ENCODE measurements at regions not wholly inside any gene's neighbourhood (a gene's known extent, or its start where the extent isn't known, plus 50 kb on each side); places are given as distances from the start of the nearest gene placed in this dataset.
"Not testable (repeated sequence)": the region's sequence is repeated elsewhere in the genome, so short reads cannot be mapped to it uniquely, and the experiment has no call there.

DNA sequence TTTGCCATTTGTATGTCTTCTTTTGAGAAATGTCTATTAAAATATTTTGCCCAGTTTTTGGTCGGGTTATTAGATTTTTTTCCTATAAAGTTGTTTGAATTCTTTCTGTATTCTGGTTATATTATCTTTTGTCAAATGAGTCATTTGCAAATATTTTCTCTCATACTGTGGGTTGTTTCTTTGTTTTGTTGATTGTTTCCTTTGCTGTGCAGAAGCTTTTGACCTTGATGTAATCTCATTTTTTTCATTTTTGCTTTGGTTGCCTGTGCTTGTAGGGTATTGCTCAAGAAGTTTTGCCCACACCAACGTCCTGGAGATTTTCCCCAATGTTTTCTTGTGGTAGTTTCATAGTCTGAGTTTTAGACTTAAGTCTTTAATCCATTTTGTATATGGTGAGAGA is 245.7 kb downstream of the ADCYAP1 start:
- H3K4me1 ChIP-seq (ENCODE audit: low read length): no peaks in the 10 kb centered on the region
- DNase-seq: no peak
- H3K9ac ChIP-seq (ENCODE audit: low read length): no peak overlapping the region
- no peaks in the 10 kb centered on the region for H4K20me1 ChIP-seq (ENCODE audit: insufficient read depth, low read length)
- H3K4me2 ChIP-seq (ENCODE audit: low read depth, low read length): no peak overlapping the region
- no peak overlapping the region for H2AFZ ChIP-seq (ENCODE audit: low read length)
- H3K9me2 ChIP-seq (replicated peaks; ENCODE audit: insufficient read depth, low read length): no peaks in the 10 kb centered on the region
- H3K4me3 ChIP-seq (ENCODE audit: low read length): no peak overlapping the region
- H3K27ac ChIP-seq (ENCODE audit: low read length): no peak overlapping the region
- H3K27me3 ChIP-seq (replicated peaks; ENCODE audit: insufficient read depth, low read length): no peaks in the 10 kb centered on the region
- H3K79me2 ChIP-seq (ENCODE audit: low read length): no peaks in the 10 kb centered on the region
- H3K36me3 ChIP-seq (replicated peaks; ENCODE audit: insufficient read depth, low read length): no peaks in the 10 kb centered on the region
- H3K9me3 ChIP-seq (replicated peaks; ENCODE audit: insufficient read depth, low read length): no peaks in the 10 kb centered on the region
- H3F3A ChIP-seq (ENCODE audit: insufficient read depth, low read length): no peaks in the 10 kb centered on the region
- TF ChIP-seq EZH2phosphoT487 (IDR thresholded peaks at IDR 0.05; ENCODE audit: low read length) (no peak), EZH2 (optimal IDR thresholded peaks at IDR 0.05; ENCODE audit: low read depth, low read length) (no peak)
- TF ChIP-seq, protein P1, sequence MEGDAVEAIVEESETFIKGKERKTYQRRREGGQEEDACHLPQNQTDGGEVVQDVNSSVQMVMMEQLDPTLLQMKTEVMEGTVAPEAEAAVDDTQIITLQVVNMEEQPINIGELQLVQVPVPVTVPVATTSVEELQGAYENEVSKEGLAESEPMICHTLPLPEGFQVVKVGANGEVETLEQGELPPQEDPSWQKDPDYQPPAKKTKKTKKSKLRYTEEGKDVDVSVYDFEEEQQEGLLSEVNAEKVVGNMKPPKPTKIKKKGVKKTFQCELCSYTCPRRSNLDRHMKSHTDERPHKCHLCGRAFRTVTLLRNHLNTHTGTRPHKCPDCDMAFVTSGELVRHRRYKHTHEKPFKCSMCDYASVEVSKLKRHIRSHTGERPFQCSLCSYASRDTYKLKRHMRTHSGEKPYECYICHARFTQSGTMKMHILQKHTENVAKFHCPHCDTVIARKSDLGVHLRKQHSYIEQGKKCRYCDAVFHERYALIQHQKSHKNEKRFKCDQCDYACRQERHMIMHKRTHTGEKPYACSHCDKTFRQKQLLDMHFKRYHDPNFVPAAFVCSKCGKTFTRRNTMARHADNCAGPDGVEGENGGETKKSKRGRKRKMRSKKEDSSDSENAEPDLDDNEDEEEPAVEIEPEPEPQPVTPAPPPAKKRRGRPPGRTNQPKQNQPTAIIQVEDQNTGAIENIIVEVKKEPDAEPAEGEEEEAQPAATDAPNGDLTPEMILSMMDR (IDR thresholded peaks at IDR 0.05; ENCODE audit: low read length): no peak

DNA sequence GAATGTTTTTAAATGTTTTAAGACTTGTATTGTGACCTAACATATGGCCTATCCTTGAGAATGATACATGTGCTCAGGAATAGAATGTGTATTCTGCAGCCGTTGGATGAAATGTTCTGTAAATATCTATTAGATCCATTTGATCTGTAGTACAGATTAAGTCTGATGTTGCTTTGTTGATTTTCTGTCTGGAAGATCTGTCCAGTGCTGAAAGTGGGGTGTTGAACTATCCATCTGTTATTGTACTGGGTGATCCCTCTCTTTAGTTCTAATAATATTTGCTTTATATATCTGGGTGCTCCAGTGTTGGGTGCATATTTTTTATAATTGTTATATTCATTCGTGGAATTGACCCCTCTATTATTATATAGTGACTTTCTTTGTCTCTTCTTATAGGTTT is 248.3 kb downstream of the ADCYAP1 start:
- not testable (repeated sequence) for H3K9me2 ChIP-seq (replicated peaks; ENCODE audit: insufficient read depth, low read length); H3K27ac ChIP-seq (ENCODE audit: low read length); H3K79me2 ChIP-seq (ENCODE audit: low read length); H3F3A ChIP-seq (ENCODE audit: insufficient read depth, low read length); H3K27me3 ChIP-seq (replicated peaks; ENCODE audit: insufficient read depth, low read length); H3K9me3 ChIP-seq (replicated peaks; ENCODE audit: insufficient read depth, low read length); H3K4me2 ChIP-seq (ENCODE audit: low read depth, low read length); H3K4me3 ChIP-seq (ENCODE audit: low read length); DNase-seq; H2AFZ ChIP-seq (ENCODE audit: low read length); H3K36me3 ChIP-seq (replicated peaks; ENCODE audit: insufficient read depth, low read length); H4K20me1 ChIP-seq (ENCODE audit: insufficient read depth, low read length); H3K4me1 ChIP-seq (ENCODE audit: low read length); H3K9ac ChIP-seq (ENCODE audit: low read length)

DNA sequence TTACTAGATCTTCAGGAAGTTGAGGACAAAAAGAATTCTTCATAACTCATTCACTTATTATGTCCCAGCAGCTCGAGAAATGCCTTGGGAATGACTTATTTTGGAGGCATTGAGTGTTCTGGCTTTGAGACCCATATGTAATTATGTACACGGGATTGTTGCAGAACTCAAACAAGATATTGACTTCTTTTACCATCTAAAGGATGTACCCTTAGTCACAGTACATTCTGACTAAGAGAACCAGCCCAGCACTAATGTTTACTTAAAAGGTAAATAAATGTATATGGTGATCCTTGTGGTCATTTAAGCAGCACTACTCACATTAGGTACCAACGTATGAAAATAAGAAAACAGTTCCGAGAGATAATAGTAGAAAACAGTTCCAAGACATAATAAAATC is 268.9 kb downstream of the ADCYAP1 start:
- Histone ChIP-seq H3F3A (ENCODE audit: insufficient read depth, low read length) (no peaks in the 10 kb centered on the region), H3K79me2 (ENCODE audit: low read length) (no peaks in the 10 kb centered on the region), H3K4me1 (ENCODE audit: low read length) (no peaks in the 10 kb centered on the region), H3K4me2 (ENCODE audit: low read depth, low read length) (no peak overlapping the region), H3K9me3 (replicated peaks; ENCODE audit: insufficient read depth, low read length) (no peaks in the 10 kb centered on the region), H3K27ac (ENCODE audit: low read length) (no peak overlapping the region), H3K27me3 (replicated peaks; ENCODE audit: insufficient read depth, low read length) (no peaks in the 10 kb centered on the region), H4K20me1 (ENCODE audit: insufficient read depth, low read length) (no peaks in the 10 kb centered on the region), H3K9me2 (replicated peaks; ENCODE audit: insufficient read depth, low read length) (no peaks in the 10 kb centered on the region), H3K36me3 (replicated peaks; ENCODE audit: insufficient read depth, low read length) (no peaks in the 10 kb centered on the region), H3K4me3 (ENCODE audit: low read length) (no peak overlapping the region), H3K9ac (ENCODE audit: low read length) (no peak overlapping the region), H2AFZ (ENCODE audit: low read length) (no peak overlapping the region)
- DNase-seq: no peak
- TF ChIP-seq EZH2phosphoT487 (IDR thresholded peaks at IDR 0.05; ENCODE audit: low read length): no peak
- TF ChIP-seq EZH2 (optimal IDR thresholded peaks at IDR 0.05; ENCODE audit: low read depth, low read length): no peak
- TF ChIP-seq, protein P1 (IDR thresholded peaks at IDR 0.05; ENCODE audit: low read length): no peak

DNA sequence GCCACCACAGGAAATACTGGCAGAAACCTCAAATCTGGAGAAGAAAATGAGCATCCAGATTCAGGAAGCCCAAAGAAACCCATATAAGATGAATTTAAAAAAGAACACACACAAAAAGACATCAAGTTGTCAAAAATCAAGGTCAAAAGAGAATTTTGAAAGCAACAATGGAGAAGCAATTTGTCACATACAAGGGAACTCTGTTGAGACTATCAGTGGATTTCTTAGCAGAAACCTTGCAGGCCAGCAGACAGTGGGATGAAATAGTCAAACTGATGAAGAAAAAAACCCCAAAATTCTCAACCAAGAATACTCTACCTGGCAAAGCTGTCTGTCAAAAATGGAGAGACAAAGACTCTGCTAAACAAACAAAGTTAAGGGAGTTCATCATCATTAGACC is 272.6 kb downstream of the ADCYAP1 start:
- Histone ChIP-seq H3K27ac (ENCODE audit: low read length) (no peak overlapping the region), H3K79me2 (ENCODE audit: low read length) (no peaks in the 10 kb centered on the region), H4K20me1 (ENCODE audit: insufficient read depth, low read length) (no peaks in the 10 kb centered on the region), H3K9ac (ENCODE audit: low read length) (no peak overlapping the region), H3K27me3 (replicated peaks; ENCODE audit: insufficient read depth, low read length) (no peaks in the 10 kb centered on the region), H3K4me2 (ENCODE audit: low read depth, low read length) (no peak overlapping the region), H2AFZ (ENCODE audit: low read length) (no peak overlapping the region), H3K9me3 (replicated peaks; ENCODE audit: insufficient read depth, low read length) (no peaks in the 10 kb centered on the region), H3K9me2 (replicated peaks; ENCODE audit: insufficient read depth, low read length) (no peaks in the 10 kb centered on the region), H3K4me3 (ENCODE audit: low read length) (no peak overlapping the region), H3F3A (ENCODE audit: insufficient read depth, low read length) (no peaks in the 10 kb centered on the region), H3K4me1 (ENCODE audit: low read length) (no peaks in the 10 kb centered on the region), H3K36me3 (replicated peaks; ENCODE audit: insufficient read depth, low read length) (no peaks in the 10 kb centered on the region)
- TF ChIP-seq EZH2 (optimal IDR thresholded peaks at IDR 0.05; ENCODE audit: low read depth, low read length): no peak
- TF ChIP-seq, protein P1 (IDR thresholded peaks at IDR 0.05; ENCODE audit: low read length): no peak
- no peak for TF ChIP-seq EZH2phosphoT487 (IDR thresholded peaks at IDR 0.05; ENCODE audit: low read length)
- DNase-seq: no peak
